Esophagus muscularis mucosa (tissue), 4 donors: ENCODE measurements at regions not wholly inside any gene's neighbourhood (a gene's known extent, or its start where the extent isn't known, plus 50 kb on each side); places are given as distances from the start of the nearest gene placed in this dataset.
"Not testable (repeated sequence)": the region's sequence is repeated elsewhere in the genome, so short reads cannot be mapped to it uniquely, and the experiment has no call there.

Source experiments
- DNase-seq: peaks from one replicate; pipeline ENCODE4 v3.0.0-alpha.2; 2017; ENCODE audit errors: extremely low spot score
- H3K27ac ChIP-seq, 4 donors: fragments of 200-600 bp; sonication (generic); replicated peaks in 1 of 4; 1 replicate in 3 of 4; 2 replicates in 1 of 4; pipeline ENCODE4 v1.5.1; 2016 to 2019; ENCODE audit warnings: mild to moderate bottlenecking in 1 of 4
- H3K27me3 ChIP-seq, 4 donors: fragments of 200-600 bp; sonication (generic); one replicate each; pipeline versions ENCODE4 v1.5.1 to v1.6.0; 2016 to 2019
- H3K36me3 ChIP-seq, 4 donors: fragments of 200-600 bp; sonication (generic); one replicate each; pipeline ENCODE4 v1.5.1; 2016 to 2019
- H3K4me1 ChIP-seq, 4 donors: fragments of 200-600 bp; sonication (generic); one replicate each; pipeline ENCODE4 v1.5.1; 2016 to 2019
- H3K4me3 ChIP-seq, 4 donors: fragments of 200-600 bp; sonication (generic); 1 replicate in 2 of 4; 2 replicates in 2 of 4; pipeline ENCODE4 v1.5.1; 2016 to 2019; ENCODE audit warnings: mild to moderate bottlenecking in 4 of 4, moderate library complexity in 1 of 4
- H3K9me3 ChIP-seq, 4 donors: fragments of 200-600 bp; sonication (generic); 1 replicate in 3 of 4; 2 replicates in 1 of 4; pipeline ENCODE4 v1.5.1; 2016 to 2019
- EP300 ChIP-seq: sonication (generic); formaldehyde crosslinking; IDR thresholded peaks from one replicate; pipeline ENCODE4 v1.6.1; 2017; ENCODE audit warnings: antibody characterized with exemption
- POLR2A ChIP-seq: fragments of 450-650 bp; IDR thresholded peaks from one replicate; pipeline ENCODE4 v1.6.1; 2017; ENCODE audit warnings: antibody characterized with exemption, moderate library complexity, mild to moderate bottlenecking, low read depth
- POLR2AphosphoS5 ChIP-seq, 2 donors: sonication (generic); formaldehyde crosslinking; IDR thresholded peaks; one replicate each; pipeline ENCODE4 v1.6.1; 2017; ENCODE audit warnings: antibody characterized with exemption in 2 of 2
- WGBS: methylation state at CpG from one replicate; pipeline ENCODE4 v1.1.5; 2018; 5-methylcytosine and 5-hydroxymethylcytosine counted together
- intact Hi-C: fragments of 100-400 bp; cut with DNase I; formaldehyde crosslinking; loops from one replicate; pipeline ENCODE4 v1.15.1; 2023
- TF ChIP-seq, protein P1 (sequence below), 3 experiments: fragments of 200-600 bp in 2 of 3; fragments of 450-650 bp in 1 of 3; sonication (generic) in 2 of 3; IDR thresholded peaks; one replicate each; pipeline ENCODE4 v1.5.1; 2017 to 2019; ENCODE audit warnings: antibody characterized with exemption in 3 of 3, mild to moderate bottlenecking in 2 of 3, moderate library complexity in 1 of 3

DNA sequence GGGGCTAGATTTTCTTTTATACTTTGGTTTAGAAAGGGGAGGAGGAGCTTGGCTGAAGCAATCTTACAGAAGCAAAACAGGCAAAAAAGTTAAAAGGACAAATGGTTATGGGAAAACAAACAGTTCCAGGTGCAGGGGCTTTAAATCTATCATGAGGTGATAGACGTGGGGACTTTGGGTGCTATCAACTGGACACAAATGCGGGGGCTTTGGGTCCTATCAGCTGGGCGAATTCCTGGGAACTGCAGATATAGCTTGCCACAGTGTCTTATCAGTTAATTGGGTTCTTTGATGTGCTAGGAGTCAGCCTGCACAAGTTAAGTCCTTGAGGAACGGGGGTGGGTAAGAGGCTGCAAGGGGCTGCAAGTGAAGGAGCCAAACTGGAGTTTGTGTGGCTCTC is 260.6 kb downstream of the TUBA3C start:
- Histone ChIP-seq H3K36me3 (no peaks in the 10 kb centered on the region), H3K4me1 (no peaks in the 10 kb centered on the region), H3K4me3 (no peak overlapping the region), H3K27ac (no peak overlapping the region), H3K27me3 (no peaks in the 10 kb centered on the region), H3K9me3 (no peaks in the 10 kb centered on the region)
- WGBS, result 58% methylated on average over 4 of the region's 4 CpGs
- TF ChIP-seq POLR2A (no peak), EP300 (no peak), POLR2AphosphoS5 (IDR thresholded peaks at IDR 0.05) (no peak)
- TF ChIP-seq, protein P1, sequence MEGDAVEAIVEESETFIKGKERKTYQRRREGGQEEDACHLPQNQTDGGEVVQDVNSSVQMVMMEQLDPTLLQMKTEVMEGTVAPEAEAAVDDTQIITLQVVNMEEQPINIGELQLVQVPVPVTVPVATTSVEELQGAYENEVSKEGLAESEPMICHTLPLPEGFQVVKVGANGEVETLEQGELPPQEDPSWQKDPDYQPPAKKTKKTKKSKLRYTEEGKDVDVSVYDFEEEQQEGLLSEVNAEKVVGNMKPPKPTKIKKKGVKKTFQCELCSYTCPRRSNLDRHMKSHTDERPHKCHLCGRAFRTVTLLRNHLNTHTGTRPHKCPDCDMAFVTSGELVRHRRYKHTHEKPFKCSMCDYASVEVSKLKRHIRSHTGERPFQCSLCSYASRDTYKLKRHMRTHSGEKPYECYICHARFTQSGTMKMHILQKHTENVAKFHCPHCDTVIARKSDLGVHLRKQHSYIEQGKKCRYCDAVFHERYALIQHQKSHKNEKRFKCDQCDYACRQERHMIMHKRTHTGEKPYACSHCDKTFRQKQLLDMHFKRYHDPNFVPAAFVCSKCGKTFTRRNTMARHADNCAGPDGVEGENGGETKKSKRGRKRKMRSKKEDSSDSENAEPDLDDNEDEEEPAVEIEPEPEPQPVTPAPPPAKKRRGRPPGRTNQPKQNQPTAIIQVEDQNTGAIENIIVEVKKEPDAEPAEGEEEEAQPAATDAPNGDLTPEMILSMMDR (IDR thresholded peaks at IDR 0.05), result no peak
- intact Hi-C loops, result no loop called here
- DNase-seq, result no peak

DNA sequence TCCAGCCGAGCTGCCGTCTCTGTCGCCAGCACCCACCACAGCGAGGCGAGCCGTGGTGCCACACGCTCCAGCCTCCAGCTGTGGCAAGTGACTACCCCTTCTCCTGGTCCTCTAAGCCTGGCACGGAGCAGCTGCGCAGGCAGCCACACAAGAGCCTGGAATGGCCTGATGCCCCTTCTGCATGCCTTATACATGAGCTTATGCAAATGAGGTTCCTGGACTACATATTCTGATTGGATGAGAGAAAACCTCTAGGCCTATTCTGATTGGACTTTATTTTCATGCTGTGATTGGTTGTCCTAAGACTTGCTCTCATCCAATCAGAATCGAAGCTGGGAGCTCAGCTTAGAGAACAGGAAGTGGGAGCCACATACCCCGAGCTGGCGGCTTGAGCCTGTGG is 276.5 kb downstream of the TUBA3C start:
- 82% methylated on average over 11 of the region's 12 CpGs for WGBS
- DNase-seq, H3K9me3 ChIP-seq, H3K4me1 ChIP-seq, H3K4me3 ChIP-seq, H3K27me3 ChIP-seq, intact Hi-C loops, H3K36me3 ChIP-seq, H3K27ac ChIP-seq: not testable (repeated sequence)

DNA sequence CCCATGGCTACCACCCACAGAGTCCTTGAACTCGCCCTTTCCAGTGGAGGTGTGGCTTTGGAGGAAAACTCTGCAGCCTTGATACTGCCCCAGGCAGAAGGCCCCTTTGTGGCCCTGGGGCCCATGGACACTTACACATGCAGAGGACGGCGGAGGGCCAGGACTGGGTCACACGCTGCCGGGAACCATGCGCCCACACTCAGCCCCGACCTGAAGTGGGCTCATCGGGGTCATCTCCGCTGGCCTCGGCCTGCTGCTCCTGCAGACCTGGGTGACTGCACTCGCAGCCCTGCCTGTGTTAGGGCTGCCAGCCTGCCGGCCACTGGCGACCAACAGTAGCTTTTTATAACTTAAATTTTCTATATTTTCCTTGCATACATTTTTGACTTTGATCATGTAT is 286.2 kb downstream of the TUBA3C start:
- H3K9me3 ChIP-seq, intact Hi-C loops, H3K4me1 ChIP-seq, H3K27me3 ChIP-seq, H3K36me3 ChIP-seq, H3K4me3 ChIP-seq, H3K27ac ChIP-seq, DNase-seq: not testable (repeated sequence)
- WGBS, result 77% methylated on average over 12 of the region's 13 CpGs

DNA sequence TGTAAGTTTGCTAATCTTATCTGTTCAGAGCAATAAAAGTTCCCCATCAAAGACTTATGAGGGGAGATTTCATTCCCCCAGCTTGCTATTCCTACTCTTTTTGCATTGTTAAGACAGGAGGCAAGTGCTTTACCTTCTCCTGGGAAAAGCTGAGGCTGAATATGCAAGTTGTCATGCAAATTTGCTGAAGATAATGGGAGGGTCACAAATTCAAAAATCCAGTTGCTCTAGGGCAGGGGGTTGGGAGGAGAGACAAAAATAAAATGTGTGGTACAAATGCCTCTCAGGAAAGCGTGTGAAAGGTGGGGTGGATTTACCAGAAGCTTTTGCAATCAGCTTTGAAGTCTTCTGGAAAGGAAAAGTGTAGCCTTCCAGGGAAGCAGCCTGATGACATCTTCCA is 290.4 kb downstream of the TUBA3C start:
- H3K27ac ChIP-seq, intact Hi-C loops, H3K9me3 ChIP-seq, H3K36me3 ChIP-seq, H3K4me1 ChIP-seq, H3K4me3 ChIP-seq, H3K27me3 ChIP-seq, DNase-seq: not testable (repeated sequence)
- 9% methylated on average over 1 of the region's 1 CpG for WGBS

DNA sequence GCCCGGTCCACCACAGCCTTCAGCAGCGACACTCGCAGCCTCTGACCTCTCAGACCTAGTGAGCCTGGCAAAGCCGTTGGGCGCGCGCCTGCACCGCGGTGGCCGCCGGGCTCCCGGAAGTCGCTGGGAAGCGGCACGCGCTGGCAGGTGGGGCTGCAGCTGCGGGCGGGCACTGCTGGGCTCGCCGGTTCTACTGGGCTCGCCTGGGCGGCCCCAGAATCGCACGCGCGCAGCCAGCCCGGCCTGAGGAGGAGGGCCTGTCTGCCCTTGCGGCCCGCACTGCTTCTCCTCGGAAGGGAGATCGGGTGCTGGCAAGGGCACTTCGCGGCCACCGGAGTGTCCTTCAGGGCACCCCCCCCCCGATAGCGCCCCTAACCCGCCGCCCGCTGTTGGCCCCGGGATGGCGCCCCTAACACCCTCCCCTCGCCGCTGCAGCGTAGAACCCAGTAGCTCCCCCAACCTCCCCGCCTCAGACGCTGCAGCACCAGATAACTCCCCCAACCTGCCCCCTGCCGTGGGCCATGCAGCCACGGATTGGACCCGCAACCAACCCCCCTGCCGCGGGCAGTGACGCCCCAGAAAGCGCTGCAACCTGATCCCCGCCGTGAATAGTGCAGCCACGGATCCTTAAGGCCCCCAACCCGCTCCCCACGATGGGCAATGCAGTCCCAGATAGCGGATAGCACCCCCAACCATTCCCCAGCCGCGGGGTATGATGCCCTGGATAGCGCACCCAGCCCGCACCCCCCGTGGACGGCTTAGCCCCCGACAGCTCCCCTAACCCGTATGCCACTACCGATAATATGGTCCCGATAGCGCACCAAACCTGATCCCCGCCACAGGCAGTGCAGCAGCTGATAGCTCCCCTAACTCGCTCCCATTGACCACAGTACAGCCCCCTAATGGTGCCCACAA is 306.5 kb downstream of the TUBA3C start:
- not testable (repeated sequence) for DNase-seq

DNA sequence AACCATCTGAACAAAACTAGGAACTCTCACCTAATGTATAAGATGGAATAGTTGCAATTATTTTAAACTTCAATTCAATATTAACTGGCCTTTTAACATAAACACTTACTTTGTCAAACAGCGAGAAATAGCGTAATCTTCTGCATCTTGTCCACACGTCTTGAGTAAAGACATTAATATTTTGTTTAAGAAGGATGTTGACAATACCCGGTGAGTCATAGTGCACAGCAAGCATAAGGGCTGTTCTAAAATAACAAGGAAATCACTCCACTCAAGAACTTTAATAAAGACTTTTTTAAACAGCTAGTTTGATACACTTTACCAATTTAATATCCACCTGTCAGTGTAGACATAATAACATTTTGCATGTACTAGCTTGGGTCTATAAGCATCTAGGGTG is 311.1 kb downstream of the TUBA3C start:
- WGBS, result 74% methylated on average over 4 of the region's 4 CpGs
- DNase-seq, H3K27ac ChIP-seq, H3K36me3 ChIP-seq, H3K9me3 ChIP-seq, H3K4me3 ChIP-seq, H3K4me1 ChIP-seq, intact Hi-C loops: not testable (repeated sequence)
- H3K27me3 ChIP-seq, result peaks cover 0 to 12% (median 0%) of the 10 kb centered on the region in 4 donors

More for the DNA sequence above, 306.5 kb downstream of the TUBA3C start:
- Histone ChIP-seq H3K27me3 (peaks cover 0 to 18% (median 0%) of the 10 kb centered on the region in 4 donors), H3K4me3 (peak overlapping the region in 1 of 4 donors; percentile 14)
- WGBS, result 42% methylated on average over 36 of the region's 72 CpGs
- H3K36me3 ChIP-seq, intact Hi-C loops, H3K9me3 ChIP-seq, H3K27ac ChIP-seq, H3K4me1 ChIP-seq: not testable (repeated sequence)

DNA sequence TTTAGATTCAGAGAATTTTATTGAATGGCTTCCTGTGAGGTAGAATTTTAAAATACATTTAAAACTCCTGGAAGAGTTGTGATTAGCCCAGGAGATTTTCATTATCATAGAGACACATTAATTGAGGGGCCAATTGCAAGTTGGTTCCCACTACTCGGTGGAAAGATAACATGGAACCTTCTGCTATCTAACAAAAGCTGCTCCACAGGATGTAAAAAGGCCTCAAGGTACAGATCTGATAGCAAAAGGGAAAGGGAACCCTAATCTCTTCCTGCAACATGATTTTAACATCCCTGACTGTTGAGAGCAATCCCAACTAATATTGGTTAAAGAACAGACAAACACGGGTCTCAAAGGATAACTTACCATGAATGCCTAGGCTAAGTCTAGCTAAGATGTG is 312.3 kb downstream of the TUBA3C start:
- WGBS, result 75% methylated on average over 2 of the region's 2 CpGs
- H3K27me3 ChIP-seq, H3K4me1 ChIP-seq, H3K4me3 ChIP-seq, H3K36me3 ChIP-seq, H3K9me3 ChIP-seq, intact Hi-C loops, H3K27ac ChIP-seq, DNase-seq: not testable (repeated sequence)

DNA sequence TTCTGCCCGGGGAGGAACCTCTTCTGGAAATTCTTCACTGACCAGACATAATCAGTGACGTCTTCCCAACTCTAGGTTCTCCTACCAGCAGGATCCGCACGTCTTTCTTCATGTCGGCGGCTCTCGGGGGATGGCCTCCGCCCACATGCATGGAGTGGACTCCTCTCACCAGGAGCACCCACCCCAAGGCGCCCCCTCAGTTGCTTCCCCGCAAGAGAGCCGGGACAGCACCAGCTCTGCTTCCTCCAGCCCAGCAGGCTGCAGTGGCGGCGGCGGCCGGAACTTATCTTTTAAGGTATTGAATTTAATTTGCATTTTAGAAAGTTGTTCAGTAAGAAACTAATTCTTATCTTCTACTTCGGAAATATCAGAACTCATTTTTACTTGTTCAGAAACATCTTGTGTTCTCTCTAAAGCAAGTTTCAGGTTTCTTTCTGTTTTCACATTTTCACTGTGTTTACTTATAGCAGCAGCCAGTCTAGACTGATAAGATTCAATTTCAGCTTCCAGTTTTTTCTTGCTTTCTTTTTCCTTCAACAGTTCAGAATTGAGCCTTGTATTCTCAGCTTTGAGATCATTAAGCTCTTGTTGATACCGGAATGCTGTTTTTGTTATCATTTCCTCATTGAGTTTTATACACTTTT is 343.5 kb downstream of the TUBA3C start:
- intact Hi-C loops, H3K9me3 ChIP-seq, H3K4me1 ChIP-seq, H3K36me3 ChIP-seq, H3K27me3 ChIP-seq, H3K27ac ChIP-seq, DNase-seq, H3K4me3 ChIP-seq: not testable (repeated sequence)
- WGBS, result 82% methylated on average over 16 of the region's 17 CpGs

DNA sequence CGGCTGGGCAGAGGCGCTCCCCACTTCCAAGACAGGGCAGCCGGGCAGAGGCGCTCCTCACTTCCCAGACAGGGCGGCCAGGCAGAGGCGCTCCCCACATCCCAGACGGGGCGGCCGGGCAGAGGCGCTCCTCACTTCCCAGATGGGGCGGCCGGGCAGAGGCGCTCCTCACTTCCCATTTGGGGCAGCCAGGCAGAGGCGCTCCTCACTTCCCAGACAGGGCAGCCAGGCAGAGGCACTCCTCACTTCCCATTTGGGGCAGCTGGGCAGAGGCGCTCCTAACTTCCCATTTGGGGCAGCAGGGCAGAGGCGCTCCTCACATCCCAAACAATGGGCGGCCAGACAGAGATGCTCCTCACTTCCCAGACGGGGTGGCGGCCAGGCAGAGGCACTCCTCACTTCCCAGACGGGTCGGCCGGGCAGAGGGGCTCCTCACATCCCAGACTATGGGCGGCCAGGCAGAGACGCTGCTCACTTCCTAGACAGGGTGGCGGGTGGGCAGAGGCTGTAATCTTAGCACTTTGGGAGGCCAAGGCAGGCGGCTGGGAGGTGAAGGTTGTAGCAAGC is 344.4 kb downstream of the TUBA3C start:
- DNase-seq, intact Hi-C loops, H3K27me3 ChIP-seq, H3K9me3 ChIP-seq, H3K4me1 ChIP-seq, H3K4me3 ChIP-seq, H3K36me3 ChIP-seq, H3K27ac ChIP-seq: not testable (repeated sequence)
- 100% methylated on average over 7 of the region's 26 CpGs for WGBS

DNA sequence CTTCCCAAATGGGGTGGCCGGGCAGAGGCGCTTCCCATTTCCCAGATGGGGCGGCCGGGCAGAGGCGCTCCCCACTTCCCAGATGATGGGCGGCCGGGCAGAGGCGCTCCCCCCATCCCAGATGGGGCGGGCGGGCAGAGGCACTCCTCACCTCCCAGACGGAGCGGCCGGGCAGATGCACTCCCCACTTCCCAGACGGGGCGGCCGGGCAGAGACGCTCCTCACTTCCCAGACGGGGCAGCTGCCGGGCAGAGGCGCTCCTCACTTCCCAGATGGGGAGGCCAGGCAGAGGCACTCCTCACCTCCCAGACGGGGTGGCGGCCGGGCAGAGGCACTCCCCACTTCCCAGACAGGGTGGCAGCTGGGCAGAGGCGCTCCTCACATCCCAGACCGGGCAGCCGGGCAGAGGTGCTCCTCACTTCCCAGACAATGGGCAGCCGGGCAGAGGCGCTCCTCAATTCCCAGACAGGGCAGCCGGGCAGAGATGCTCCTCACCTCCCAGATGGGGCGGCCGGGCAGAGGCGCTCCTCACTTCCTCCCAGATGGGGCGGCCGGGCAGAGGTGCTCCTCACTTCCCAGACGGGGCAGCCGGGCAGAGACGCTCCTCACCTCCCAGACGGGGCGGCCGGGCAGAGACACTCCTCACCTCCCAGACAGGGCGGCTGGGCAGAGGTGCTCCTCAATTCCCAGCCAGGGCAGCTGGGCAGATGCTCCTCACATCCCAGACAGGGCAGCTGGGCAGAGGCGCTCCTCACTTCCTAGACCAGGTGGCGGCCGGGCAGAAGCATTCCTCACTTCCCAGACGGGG is 345.0 kb downstream of the TUBA3C start:
- H3K27ac ChIP-seq, H3K9me3 ChIP-seq, H3K27me3 ChIP-seq, DNase-seq, intact Hi-C loops, H3K36me3 ChIP-seq, H3K4me1 ChIP-seq, H3K4me3 ChIP-seq: not testable (repeated sequence)
- WGBS, result 85% methylated on average over 12 of the region's 45 CpGs

DNA sequence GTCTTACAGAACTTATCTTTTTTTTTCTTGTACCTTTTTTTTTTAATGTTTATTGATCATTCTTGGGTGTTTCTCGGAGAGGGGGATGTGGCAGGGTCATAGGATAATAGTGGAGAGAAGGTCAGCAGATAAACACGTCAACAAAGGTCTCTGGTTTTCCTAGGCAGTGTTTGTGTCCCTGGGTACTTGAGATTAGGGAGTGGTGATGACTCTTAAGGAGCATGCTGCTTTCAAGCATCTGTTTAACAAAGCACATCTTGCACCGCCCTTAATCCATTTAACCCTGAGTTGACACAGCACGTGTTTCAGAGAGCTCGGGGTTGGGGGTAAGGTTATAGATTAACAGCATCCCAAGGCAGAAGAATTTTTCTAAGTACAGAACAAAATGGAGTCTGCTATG is 345.9 kb downstream of the TUBA3C start:
- H3K27me3 ChIP-seq, H3K27ac ChIP-seq, H3K36me3 ChIP-seq, DNase-seq, H3K4me3 ChIP-seq, intact Hi-C loops, H3K9me3 ChIP-seq, H3K4me1 ChIP-seq: not testable (repeated sequence)
- whole genome bisulfite sequencing, result 58% methylated on average over 5 of the region's 5 CpGs
